ENCODE measurements at regions not wholly inside any gene's neighbourhood (a gene's known extent, or its start where the extent isn't known, plus 50 kb on each side); places are given as distances from the start of the nearest gene placed in this dataset.
A peak's percentile ranks its signal among the peaks of the same experiment; 100 is the strongest.

DNA sequence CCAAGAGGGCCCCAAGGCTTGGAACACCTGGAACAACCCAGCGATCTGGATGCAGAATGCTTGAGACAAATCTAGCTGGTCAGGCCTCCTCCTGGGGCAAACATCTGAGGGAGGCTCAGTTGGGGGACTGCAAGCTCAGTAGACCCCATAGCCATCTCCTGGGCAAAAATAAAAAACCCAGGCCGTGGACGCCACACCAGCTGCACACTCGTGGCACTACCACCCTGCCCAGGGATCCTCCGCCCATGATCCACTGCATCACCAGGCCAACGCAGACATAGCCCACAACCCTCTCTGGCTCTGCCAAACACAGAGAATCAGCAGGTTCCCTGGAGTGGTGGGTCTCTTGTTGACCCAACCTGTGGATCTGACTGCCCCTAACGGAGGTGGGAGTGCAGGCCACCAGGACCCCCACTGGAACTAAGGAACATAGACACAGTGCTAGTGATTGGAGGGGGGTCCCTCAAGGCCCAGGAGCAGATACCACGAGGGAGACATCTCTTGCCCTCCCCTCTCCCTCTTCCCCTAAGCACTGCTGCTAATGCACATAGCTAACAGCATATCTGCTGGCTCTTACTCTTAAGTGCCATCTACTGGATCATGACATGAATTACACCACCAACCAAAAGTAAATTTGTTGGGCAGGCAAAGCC is 147.2 kb downstream of the CHD1L start:
- TF ChIP-seq, protein P1, sequence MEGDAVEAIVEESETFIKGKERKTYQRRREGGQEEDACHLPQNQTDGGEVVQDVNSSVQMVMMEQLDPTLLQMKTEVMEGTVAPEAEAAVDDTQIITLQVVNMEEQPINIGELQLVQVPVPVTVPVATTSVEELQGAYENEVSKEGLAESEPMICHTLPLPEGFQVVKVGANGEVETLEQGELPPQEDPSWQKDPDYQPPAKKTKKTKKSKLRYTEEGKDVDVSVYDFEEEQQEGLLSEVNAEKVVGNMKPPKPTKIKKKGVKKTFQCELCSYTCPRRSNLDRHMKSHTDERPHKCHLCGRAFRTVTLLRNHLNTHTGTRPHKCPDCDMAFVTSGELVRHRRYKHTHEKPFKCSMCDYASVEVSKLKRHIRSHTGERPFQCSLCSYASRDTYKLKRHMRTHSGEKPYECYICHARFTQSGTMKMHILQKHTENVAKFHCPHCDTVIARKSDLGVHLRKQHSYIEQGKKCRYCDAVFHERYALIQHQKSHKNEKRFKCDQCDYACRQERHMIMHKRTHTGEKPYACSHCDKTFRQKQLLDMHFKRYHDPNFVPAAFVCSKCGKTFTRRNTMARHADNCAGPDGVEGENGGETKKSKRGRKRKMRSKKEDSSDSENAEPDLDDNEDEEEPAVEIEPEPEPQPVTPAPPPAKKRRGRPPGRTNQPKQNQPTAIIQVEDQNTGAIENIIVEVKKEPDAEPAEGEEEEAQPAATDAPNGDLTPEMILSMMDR (IDR thresholded peaks at IDR 0.05), result peak; percentile 72
- TF ChIP-seq EZH2phosphoT487 (IDR thresholded peaks at IDR 0.05; ENCODE audit: borderline replicate concordance, low read depth), result no peak
- no peak for TF ChIP-seq SIN3A (IDR thresholded peaks at IDR 0.05; ENCODE audit: borderline replicate concordance, low read depth, low read length)
- TF ChIP-seq YY1 (IDR thresholded peaks at IDR 0.05; ENCODE audit: low read depth), result no peak
- TF ChIP-seq JUND (IDR thresholded peaks at IDR 0.05), result no peak
- TF ChIP-seq, protein P2, sequence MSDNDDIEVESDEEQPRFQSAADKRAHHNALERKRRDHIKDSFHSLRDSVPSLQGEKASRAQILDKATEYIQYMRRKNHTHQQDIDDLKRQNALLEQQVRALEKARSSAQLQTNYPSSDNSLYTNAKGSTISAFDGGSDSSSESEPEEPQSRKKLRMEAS (IDR thresholded peaks at IDR 0.05; ENCODE audit: low read depth), result no peak
- TF ChIP-seq POLR2AphosphoS5 (IDR thresholded peaks at IDR 0.05; ENCODE audit: low read depth, low read length), result no peak
- TF ChIP-seq NFIC (IDR thresholded peaks at IDR 0.05; ENCODE audit: borderline replicate concordance), result no peak
- no peak for TF ChIP-seq ELF1 (IDR thresholded peaks at IDR 0.05)
- no peak for TF ChIP-seq TEAD4 (IDR thresholded peaks at IDR 0.05; ENCODE audit: borderline replicate concordance, insufficient read depth)
- TF ChIP-seq, protein P3, sequence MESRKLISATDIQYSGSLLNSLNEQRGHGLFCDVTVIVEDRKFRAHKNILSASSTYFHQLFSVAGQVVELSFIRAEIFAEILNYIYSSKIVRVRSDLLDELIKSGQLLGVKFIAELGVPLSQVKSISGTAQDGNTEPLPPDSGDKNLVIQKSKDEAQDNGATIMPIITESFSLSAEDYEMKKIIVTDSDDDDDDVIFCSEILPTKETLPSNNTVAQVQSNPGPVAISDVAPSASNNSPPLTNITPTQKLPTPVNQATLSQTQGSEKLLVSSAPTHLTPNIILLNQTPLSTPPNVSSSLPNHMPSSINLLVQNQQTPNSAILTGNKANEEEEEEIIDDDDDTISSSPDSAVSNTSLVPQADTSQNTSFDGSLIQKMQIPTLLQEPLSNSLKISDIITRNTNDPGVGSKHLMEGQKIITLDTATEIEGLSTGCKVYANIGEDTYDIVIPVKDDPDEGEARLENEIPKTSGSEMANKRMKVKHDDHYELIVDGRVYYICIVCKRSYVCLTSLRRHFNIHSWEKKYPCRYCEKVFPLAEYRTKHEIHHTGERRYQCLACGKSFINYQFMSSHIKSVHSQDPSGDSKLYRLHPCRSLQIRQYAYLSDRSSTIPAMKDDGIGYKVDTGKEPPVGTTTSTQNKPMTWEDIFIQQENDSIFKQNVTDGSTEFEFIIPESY (IDR thresholded peaks at IDR 0.05; ENCODE audit: borderline replicate concordance, low read depth), result no peak
- no peak for TF ChIP-seq GABPA (IDR thresholded peaks at IDR 0.05; ENCODE audit: low read depth)

All from SK-N-SH (cell line).